Osteocyte (in vitro differentiated cells): ENCODE measurements at regions not wholly inside any gene's neighbourhood (a gene's known extent, or its start where the extent isn't known, plus 50 kb on each side); places are given as distances from the start of the nearest gene placed in this dataset.

Experiments
- DNase-seq: peaks from one replicate; pipeline ENCODE4 v3.0.0; 2021; ENCODE audit warnings: mixed read lengths; ENCODE audit not compliant: unreplicated experiment; ENCODE audit errors: extremely low spot score
- H3K27ac Mint-ChIP-seq: one replicate; pipeline ENCODE4 v1.8.0; 2021; ENCODE audit warnings: mild to moderate bottlenecking, mixed read lengths; ENCODE audit not compliant: unreplicated experiment
- H3K27me3 Mint-ChIP-seq: one replicate; pipeline ENCODE4 v1.8.0; 2021; ENCODE audit warnings: mixed read lengths; ENCODE audit not compliant: unreplicated experiment
- H3K36me3 Mint-ChIP-seq: one replicate; pipeline ENCODE4 v1.8.0; 2021; ENCODE audit warnings: mixed read lengths; ENCODE audit not compliant: unreplicated experiment
- H3K4me1 Mint-ChIP-seq: one replicate; pipeline ENCODE4 v1.8.0; 2021; ENCODE audit warnings: mixed read lengths; ENCODE audit not compliant: unreplicated experiment
- H3K4me3 Mint-ChIP-seq: one replicate; pipeline ENCODE4 v1.8.0; 2021; ENCODE audit warnings: mild to moderate bottlenecking, moderate library complexity, mixed read lengths; ENCODE audit not compliant: unreplicated experiment
- H3K9me3 Mint-ChIP-seq: one replicate; pipeline ENCODE4 v1.8.0; 2021; ENCODE audit warnings: mixed read lengths; ENCODE audit not compliant: unreplicated experiment
- TF ChIP-seq, protein P1 (sequence below): fragments of 200-600 bp; sonication (generic); IDR thresholded peaks from 2 replicates; pipeline ENCODE4 v1.5.0; 2021; ENCODE audit warnings: antibody characterized with exemption, mild to moderate bottlenecking, moderate library complexity

DNA sequence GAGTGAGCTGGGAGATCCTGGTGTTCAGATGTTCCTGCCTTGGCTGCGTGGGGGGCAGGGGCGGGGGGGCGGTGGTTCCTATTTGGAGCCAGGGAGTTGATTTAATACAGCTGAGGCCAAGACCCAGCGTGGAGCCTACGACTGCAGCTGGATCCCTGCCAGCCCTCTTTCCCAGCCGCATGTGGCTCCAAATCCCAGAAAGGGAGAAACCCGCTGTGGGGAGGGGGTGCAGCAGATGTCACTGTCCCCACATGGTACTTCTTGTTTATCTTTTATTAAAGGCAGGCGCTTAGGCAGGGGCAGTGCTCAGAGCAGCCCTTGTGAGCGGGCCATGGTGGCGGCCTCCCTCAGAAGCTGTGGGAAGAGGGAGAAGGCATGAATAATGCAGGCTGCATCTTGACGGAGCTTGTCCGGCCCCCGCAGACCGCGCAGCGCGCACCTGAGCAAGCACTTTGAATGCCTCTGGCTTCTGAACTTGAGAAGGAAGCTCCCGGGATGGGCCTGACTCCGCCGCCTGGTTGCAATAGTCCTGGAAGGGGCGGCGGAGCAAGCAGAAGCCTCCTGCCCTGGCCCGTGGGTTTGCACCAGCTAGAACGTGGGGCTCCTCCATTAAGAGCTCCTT, 112.1 kb downstream of the GLI2 start:
- no peak overlapping the region for H3K27ac Mint-ChIP-seq
- H3K4me1 Mint-ChIP-seq = peaks cover 20% of the 10 kb centered on the region
- H3K36me3 Mint-ChIP-seq = peaks cover 20% of the 10 kb centered on the region
- H3K9me3 Mint-ChIP-seq = peaks cover 16% of the 10 kb centered on the region
- no peak for DNase-seq
- no peak overlapping the region for H3K4me3 Mint-ChIP-seq
- TF ChIP-seq, protein P1, sequence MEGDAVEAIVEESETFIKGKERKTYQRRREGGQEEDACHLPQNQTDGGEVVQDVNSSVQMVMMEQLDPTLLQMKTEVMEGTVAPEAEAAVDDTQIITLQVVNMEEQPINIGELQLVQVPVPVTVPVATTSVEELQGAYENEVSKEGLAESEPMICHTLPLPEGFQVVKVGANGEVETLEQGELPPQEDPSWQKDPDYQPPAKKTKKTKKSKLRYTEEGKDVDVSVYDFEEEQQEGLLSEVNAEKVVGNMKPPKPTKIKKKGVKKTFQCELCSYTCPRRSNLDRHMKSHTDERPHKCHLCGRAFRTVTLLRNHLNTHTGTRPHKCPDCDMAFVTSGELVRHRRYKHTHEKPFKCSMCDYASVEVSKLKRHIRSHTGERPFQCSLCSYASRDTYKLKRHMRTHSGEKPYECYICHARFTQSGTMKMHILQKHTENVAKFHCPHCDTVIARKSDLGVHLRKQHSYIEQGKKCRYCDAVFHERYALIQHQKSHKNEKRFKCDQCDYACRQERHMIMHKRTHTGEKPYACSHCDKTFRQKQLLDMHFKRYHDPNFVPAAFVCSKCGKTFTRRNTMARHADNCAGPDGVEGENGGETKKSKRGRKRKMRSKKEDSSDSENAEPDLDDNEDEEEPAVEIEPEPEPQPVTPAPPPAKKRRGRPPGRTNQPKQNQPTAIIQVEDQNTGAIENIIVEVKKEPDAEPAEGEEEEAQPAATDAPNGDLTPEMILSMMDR = no peak
- H3K27me3 Mint-ChIP-seq = no peaks in the 10 kb centered on the region

DNA sequence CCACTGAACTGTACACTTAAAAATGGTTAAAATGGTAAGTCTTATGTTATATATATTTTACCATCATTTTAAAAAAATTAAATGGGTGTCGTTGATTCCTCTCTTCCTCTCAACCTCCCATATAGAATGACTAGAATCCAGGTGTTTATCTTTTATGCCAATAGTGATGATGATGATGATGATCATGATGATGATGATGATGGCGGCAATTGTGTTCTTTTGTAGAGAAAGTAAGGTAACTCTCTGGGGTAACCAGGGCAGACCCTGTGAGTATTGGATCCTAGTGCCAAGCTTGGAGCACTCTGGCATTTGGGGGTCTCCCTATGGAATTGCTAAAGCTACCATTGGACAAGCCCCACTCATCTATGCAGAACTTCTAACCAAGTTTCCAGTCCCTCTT, 113.6 kb downstream of the GLI2 start:
- peaks cover 16% of the 10 kb centered on the region for H3K9me3 Mint-ChIP-seq
- H3K27ac Mint-ChIP-seq = no peak overlapping the region
- H3K4me1 Mint-ChIP-seq = peaks cover 14% of the 10 kb centered on the region
- DNase-seq = no peak
- no peak overlapping the region for H3K4me3 Mint-ChIP-seq
- TF ChIP-seq, protein P1 = no peak
- H3K36me3 Mint-ChIP-seq = peaks cover 20% of the 10 kb centered on the region
- H3K27me3 Mint-ChIP-seq = no peaks in the 10 kb centered on the region

DNA sequence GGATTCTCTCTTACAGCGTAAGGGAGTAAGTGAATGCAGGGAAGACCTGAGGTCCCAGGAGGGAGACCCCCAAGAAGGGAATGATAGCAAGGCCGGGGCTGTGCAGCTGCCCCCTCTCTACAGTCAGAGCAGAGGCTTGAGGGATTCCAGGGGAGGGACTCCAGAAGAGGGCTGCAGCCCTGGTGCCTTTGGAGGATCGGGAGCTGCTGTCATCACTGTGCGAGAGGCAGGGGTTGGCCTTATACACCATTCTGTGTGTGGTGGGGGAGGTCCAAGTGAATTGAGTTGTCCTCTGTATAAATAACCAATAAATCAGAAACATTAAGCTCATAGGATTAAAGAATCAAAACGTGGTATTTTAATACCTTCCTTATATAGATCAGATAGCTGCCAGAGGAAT, 114.9 kb downstream of the GLI2 start:
- no peak overlapping the region for H3K27ac Mint-ChIP-seq
- no peaks in the 10 kb centered on the region for H3K27me3 Mint-ChIP-seq
- DNase-seq = no peak

DNA sequence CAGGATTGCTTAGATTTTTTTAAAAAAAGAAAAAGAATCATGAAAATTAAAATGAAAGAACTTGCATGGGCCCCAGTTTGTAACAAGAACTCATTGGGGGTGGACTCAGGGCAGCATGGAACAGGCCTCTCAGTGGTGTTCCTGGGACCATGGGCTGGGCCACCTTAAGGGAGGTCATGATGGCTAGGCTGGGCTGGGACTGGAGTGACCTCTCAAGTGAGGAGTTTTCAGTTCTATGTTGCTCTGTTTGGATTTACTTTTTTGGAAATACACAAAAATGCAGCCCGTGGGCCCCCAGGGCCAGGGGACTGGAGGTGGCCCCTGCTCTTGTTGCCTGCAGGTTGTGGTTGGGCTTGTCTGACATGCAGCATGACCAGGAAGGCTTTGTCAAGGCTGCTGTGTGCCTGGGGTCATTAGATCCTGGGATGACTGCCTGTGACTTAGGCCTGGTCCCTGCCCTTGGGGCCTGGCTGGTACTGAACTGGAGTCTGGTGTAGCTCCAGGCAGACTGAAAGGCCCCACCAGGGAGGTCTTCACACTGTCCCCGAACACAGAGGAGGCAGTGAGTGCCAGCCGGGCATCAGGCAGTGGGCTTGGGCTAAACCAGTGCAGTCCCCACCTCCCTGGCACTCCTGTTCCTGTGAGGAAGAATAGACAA, 115.6 kb downstream of the GLI2 start:
- Mint-ChIP-seq H3K4me3 (no peak overlapping the region), H3K4me1 (peaks cover 26% of the 10 kb centered on the region), H3K27me3 (no peaks in the 10 kb centered on the region), H3K36me3 (peaks cover 20% of the 10 kb centered on the region), H3K9me3 (peaks cover 16% of the 10 kb centered on the region), H3K27ac (no peak overlapping the region)
- TF ChIP-seq, protein P1 = no peak
- no peak for DNase-seq

More for the DNA sequence above, 114.9 kb downstream of the GLI2 start:
- H3K4me3 Mint-ChIP-seq = no peak overlapping the region
- peaks cover 24% of the 10 kb centered on the region for H3K4me1 Mint-ChIP-seq
- H3K36me3 Mint-ChIP-seq = peaks cover 20% of the 10 kb centered on the region
- H3K9me3 Mint-ChIP-seq = peaks cover 16% of the 10 kb centered on the region
- TF ChIP-seq, protein P1 = no peak

DNA sequence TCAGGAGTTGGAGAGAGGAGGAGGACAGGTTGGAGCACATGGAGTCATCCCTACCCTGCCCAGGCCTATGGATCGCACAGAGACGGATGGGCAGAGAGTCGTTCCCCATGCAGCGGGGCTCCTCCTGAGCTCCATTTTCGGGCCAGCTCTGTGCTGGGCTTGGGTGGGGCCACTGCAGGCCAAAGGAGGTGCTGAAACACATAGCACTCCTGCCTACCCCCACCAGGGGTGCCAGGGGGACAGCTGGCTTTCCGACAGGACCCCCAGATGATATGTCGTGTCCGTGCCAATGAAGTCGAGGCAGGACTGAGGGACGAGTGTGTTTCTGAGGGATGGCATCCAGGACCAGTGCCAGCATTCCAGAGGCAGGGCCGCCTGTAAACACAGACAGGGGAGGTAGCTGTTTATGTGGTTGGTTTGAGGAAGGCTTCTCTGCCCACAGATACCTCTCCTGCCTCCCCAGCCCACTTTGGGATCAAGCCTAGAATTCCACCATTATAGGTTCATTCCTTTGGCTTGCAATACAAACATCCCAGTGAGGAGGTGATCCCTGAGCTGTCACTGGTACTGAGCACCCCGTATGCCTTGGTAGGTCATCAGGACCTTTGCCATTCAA, 116.6 kb downstream of the GLI2 start:
- H3K4me3 Mint-ChIP-seq = no peak overlapping the region
- H3K36me3 Mint-ChIP-seq = peaks cover 20% of the 10 kb centered on the region
- H3K27me3 Mint-ChIP-seq = no peaks in the 10 kb centered on the region
- peaks cover 23% of the 10 kb centered on the region for H3K4me1 Mint-ChIP-seq
- TF ChIP-seq, protein P1 = no peak
- H3K27ac Mint-ChIP-seq = no peak overlapping the region
- H3K9me3 Mint-ChIP-seq = peaks cover 16% of the 10 kb centered on the region
- no peak for DNase-seq
